AML-193 (cell line): ENCODE measurements at regions not wholly inside any gene's neighbourhood (a gene's known extent, or its start where the extent isn't known, plus 50 kb on each side); places are given as distances from the start of the nearest gene placed in this dataset.
"Not testable (repeated sequence)": the region's sequence is repeated elsewhere in the genome, so short reads cannot be mapped to it uniquely, and the experiment has no call there.

Source experiments
- DNase-seq, 2 experiments: peaks; one replicate each; lab custom pipeline; 2025; lab: John Stamatoyannopoulos, UW

GRCh38 chr2:16726577-16726976 lies 60.9 kb upstream of the CYRIA start:
- no peak for DNase-seq

- DNase-seq, result no peak
These were observed 60.5 kb upstream of the CYRIA start for GRCh38 chr2:16726147-16726546.

GRCh38 chr2:16725549-16725948 lies 59.9 kb upstream of the CYRIA start:
- DNase-seq, result no peak

DNA sequence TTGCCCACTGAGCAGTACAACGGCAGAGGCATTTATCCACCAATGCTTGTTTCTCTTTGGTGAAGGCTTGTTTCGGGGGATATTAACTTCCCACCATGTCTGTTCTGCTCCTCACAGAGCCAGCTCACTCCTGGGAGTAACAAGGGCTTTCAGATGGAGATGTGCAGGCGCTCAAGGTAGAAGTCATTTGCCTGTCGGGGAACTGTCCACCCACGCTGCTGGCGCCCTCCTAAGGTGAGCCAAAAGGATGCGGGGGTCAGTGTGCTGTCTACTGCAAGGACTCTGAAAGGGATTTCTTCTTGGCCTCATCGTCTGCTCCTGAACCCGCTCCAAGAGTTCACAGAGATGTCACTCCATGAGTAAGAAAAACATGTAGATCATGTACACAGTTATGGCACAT lies 57.0 kb upstream of the CYRIA start:
- DNase-seq, result peak; percentile 2 to 4

DNA sequence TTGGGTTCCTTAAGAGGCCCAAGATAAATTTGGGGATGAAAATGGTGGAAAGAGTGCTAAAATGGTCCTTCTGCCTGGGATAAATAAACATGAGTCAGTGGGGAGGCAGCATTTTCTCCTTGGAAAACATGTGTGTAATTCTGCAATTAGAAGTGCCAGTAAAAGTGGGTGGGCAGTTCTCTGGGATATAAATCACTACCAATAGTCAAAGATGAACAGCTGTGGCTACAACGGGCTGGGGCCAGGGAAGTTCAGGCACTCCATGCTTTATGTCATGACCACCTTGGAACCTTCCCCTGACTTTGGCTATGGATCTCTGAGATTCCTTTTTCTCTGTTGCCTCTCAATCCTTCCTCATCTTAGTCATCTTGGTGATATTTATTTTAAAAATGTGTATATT lies 56.5 kb upstream of the CYRIA start:
- DNase-seq, result no peak

GRCh38 chr2:16721529-16721928 lies 55.9 kb upstream of the CYRIA start:
- DNase-seq, result not testable (repeated sequence)

DNA sequence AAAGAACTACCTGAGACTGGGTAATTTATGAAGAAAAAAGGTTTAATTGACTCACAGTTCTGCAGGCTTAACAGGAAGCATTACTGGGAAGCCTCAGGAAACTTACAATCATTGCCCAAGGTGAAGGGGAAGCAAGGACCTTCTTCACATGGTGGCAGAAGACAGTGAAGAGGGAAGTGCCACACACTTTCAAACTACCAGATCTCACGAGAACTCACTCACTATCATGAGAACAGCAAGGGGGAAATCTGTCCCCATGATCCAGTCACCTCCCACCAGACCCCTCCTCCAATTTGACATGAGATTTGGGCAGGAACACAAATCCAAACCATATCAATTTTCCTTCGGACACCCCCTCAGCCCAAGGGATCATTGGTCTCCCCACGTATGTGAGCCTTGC lies 55.1 kb upstream of the CYRIA start:
- DNase-seq, result not testable (repeated sequence)

DNA sequence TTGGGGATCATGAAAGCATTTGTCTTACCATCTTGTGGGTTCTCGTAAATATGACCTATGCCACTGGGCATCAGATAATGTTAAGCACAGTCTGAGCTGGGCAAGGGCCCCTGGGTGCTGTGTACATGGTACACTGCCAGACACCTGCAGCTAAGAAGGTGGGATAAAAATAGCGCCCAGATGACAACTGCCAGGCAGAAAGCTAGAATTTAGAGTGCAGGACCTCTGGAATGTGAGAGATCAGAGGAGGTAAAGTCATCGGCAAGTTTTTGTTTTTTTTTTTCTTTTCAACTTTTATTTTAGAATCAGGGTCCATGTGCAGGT lies 53.8 kb upstream of the CYRIA start:
- DNase-seq, result no peak

GRCh38 chr2:16718576-16719484 lies 53.2 kb upstream of the CYRIA start:
- DNase-seq, result no peak

- DNase-seq, result peak; percentile 7 to 16
These were observed 51.8 kb upstream of the CYRIA start for GRCh38 chr2:16717477-16717876.

DNA sequence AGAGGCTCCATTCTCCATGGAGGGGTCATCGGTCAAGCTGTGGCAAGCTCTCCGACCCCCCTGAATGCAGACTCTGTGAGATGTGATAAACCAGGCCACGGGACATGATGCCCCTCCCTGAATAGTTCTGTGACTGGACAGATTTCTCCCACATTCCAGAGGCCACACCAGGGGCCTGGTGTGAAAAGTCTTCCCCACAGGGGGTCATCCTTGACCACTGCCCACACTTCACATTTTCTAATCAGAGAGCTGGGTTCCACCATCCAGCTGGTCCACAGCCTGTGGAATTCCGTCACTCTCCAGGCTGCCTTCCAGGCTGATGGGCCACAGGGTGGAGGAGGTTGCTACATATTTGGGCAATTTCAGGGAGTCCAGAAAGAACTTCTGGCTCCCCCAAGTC lies 51.3 kb upstream of the CYRIA start:
- DNase-seq, result no peak

DNA sequence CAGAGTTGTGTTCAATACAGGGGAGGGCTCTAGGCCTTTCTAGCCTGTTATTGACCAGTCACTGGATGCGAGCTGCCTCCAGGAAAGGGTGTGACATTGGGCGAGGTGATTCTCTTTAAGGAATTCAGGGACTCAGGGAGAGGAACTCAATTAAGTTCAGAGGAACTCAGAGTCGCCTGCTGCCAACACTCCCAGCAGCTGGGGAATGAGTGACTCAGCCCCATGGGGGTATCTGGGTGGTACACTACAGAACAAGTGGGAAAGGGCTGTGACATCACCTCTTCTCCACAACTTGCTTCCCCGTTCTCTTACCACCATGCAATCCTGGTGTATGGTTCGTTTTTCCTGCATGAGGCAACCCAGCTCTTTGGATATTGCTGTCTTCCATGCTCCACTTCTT lies 50.4 kb upstream of the CYRIA start:
- DNase-seq, result no peak
